T-cell (primary cell): ENCODE measurements at regions not wholly inside any gene's neighbourhood (a gene's known extent, or its start where the extent isn't known, plus 50 kb on each side); places are given as distances from the start of the nearest gene placed in this dataset.

ENCODE experiments used
- ATAC-seq, 4 experiments: fragments of 200-7000 bp in 3 of 4; fragments of 150-1000 bp in 1 of 4; cut with Tn5 transposase; replicated peaks in 1 of 4; 1 replicate in 3 of 4; 2 replicates in 1 of 4; pipeline ENCODE4 v1.10.0; 2021; ENCODE audit warnings: moderate library complexity in 3 of 4, mild to moderate bottlenecking in 2 of 4, moderate number of reproducible peaks in 1 of 4
- CTCF ChIA-PET, 2 donors: fragments of 300-600 bp; sonication (Branson Sonifier 250); formaldehyde crosslinking; loops; one replicate each; lab custom pipeline; 2022; ENCODE audit warnings: antibody characterized with exemption in 2 of 2; lab: Charles Lee
- POLR2A ChIA-PET, 2 donors: fragments of 300-600 bp; sonication (Branson Sonifier 250); formaldehyde crosslinking; loops; one replicate each; lab custom pipeline; 2022; ENCODE audit warnings: antibody characterized with exemption in 2 of 2; lab: Charles Lee
- DNase-seq, 35 experiments: peaks; one replicate each; pipeline versions ENCODE4 v3.0.0 to v3.0.0-alpha.2; 2013 to 2023
- H3K27ac ChIP-seq: one replicate; pipeline ENCODE4 v1.5.1; 2013; ENCODE audit warnings: low read length
- H3K27me3 ChIP-seq, 2 experiments: replicated peaks in 1 of 2; 1 replicate in 1 of 2; 2 replicates in 1 of 2; pipeline versions ENCODE4 v1.6.1 to v1.7.0; 2013; ENCODE audit warnings: low read length in 1 of 2, mixed read lengths in 1 of 2; ENCODE audit not compliant: control insufficient read depth in 2 of 2, insufficient read depth in 2 of 2; ENCODE audit errors: extremely low read depth in 1 of 2
- H3K36me3 ChIP-seq, 2 donors: 1 replicate in 1 of 2; 2 replicates in 1 of 2; pipeline versions ENCODE4 v1.6.1 to v1.7.0; 2013; ENCODE audit warnings: low read length in 1 of 2; ENCODE audit not compliant: control insufficient read depth in 2 of 2, insufficient read depth in 1 of 2; ENCODE audit errors: extremely low read depth in 1 of 2
- H3K4me1 ChIP-seq, 2 experiments: 1 replicate in 1 of 2; 2 replicates in 1 of 2; pipeline versions ENCODE4 v1.6.1 to v1.7.0; 2013; ENCODE audit warnings: low read length in 2 of 2, mixed read lengths in 1 of 2; ENCODE audit not compliant: insufficient read depth in 2 of 2, control insufficient read depth in 1 of 2; ENCODE audit errors: extremely low read depth in 1 of 2
- H3K4me3 ChIP-seq, 2 donors: 1 replicate in 1 of 2; 2 replicates in 1 of 2; pipeline versions ENCODE4 v1.5.1 to v1.7.0; 2013; ENCODE audit warnings: mild to moderate bottlenecking in 2 of 2, low read length in 1 of 2, moderate library complexity in 1 of 2; ENCODE audit not compliant: control insufficient read depth in 1 of 2; ENCODE audit errors: extremely low read depth in 1 of 2
- H3K9me3 ChIP-seq: 2 replicates; pipeline ENCODE4 v1.7.0; 2013
- H3K27ac Mint-ChIP-seq, 2 donors: one replicate each; pipeline ENCODE4 v1.8.0; 2020 to 2021; ENCODE audit warnings: mild to moderate bottlenecking in 2 of 2, mixed read lengths in 2 of 2
- H3K27me3 Mint-ChIP-seq, 2 donors: one replicate each; pipeline ENCODE4 v1.8.0; 2021 to 2022; ENCODE audit warnings: mixed read lengths in 2 of 2
- H3K36me3 Mint-ChIP-seq: one replicate; pipeline ENCODE4 v1.8.0; 2021; ENCODE audit warnings: mixed read lengths
- H3K4me1 Mint-ChIP-seq, 3 donors: one replicate each; pipeline ENCODE4 v1.8.0; 2020 to 2022; ENCODE audit warnings: mixed read lengths in 3 of 3, mild to moderate bottlenecking in 1 of 3
- H3K4me3 Mint-ChIP-seq, 3 donors: one replicate each; pipeline ENCODE4 v1.8.0; 2020 to 2022; ENCODE audit warnings: mild to moderate bottlenecking in 3 of 3, mixed read lengths in 3 of 3, moderate library complexity in 3 of 3
- H3K9me3 Mint-ChIP-seq, 3 donors: one replicate each; pipeline ENCODE4 v1.8.0; 2020 to 2022; ENCODE audit warnings: mixed read lengths in 3 of 3
- WGBS: methylation state at CpG from one replicate; pipeline ENCODE4 v1.1.5; 2013; ENCODE audit warnings: missing lambda C conversion rate; ENCODE audit not compliant: insufficient coverage; 5-methylcytosine and 5-hydroxymethylcytosine counted together

DNA sequence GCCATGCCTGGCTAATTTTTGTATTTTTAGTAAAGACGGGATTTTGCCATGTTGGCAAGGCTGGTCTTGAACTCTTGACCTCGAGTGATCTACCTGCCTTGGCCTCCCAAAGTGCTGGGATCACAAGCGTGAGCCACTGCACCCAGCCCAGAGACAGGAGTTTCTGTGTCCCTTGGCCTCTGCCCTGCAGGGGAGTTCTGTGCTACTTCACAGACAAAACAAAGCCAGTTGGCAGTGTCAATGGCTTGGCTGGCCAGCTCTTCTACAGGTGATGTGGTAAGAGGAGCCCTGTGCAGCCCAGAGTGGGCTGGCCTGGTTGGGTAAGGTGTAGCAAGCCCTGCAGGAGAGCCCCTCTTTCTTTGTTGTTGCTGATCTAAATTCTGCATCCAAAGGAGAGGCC lies 60.5 kb upstream of the SHISAL1 start:
- CTCF ChIA-PET, result no interaction called here
- Mint-ChIP-seq H3K9me3 (peaks cover 8 to 31% (median 27%) of the 10 kb centered on the region in 3 donors), H3K4me1 (no peaks in the 10 kb centered on the region), H3K27me3 (peaks cover 0 to 1% of the 10 kb centered on the region in 2 donors), H3K4me3 (no peak overlapping the region), H3K27ac (no peak overlapping the region), H3K36me3 (peaks cover 8% of the 10 kb centered on the region)
- Histone ChIP-seq H3K36me3 (no peaks in the 10 kb centered on the region), H3K9me3 (peaks cover 2% of the 10 kb centered on the region), H3K4me3 (no peak overlapping the region), H3K27ac (no peak overlapping the region), H3K27me3 (peaks cover 0 to 11% of the 10 kb centered on the region in 2 experiments), H3K4me1 (no peaks in the 10 kb centered on the region)
- DNase-seq, result no peak
- 88% methylated on average over 3 of the region's 3 CpGs for WGBS
- ATAC-seq, result no peak
- POLR2A ChIA-PET, result interaction anchor here in 1 of 2 donors (0.5 kb wide), 1 partner anchor 1021 kb away, joined by 3 read pairs; no protein-coding TSS in a partner anchor

DNA sequence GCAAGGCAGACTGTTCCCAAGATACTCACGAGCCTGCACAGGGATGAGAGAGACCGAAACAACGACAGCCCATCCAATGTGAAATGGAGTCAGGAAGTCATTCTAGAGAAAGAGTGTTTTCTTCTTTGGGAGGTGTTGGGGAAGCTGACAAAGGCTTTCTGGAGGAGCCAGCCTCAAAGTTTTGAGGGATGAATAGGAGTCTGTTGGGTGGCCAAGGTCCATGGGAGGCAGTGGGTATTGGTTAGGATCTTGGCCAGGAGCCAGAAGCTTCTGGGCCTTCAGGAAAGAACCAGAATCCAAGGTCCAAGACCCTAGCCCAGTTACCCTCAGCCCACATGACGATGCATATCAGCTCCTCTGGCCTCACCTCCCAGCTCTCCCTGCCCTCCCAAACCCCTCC lies 59.9 kb upstream of the SHISAL1 start:
- Histone ChIP-seq H3K4me3 (no peak overlapping the region), H3K4me1 (no peaks in the 10 kb centered on the region), H3K27ac (no peak overlapping the region), H3K9me3 (peaks cover 2% of the 10 kb centered on the region), H3K36me3 (no peaks in the 10 kb centered on the region), H3K27me3 (peaks cover 0 to 11% of the 10 kb centered on the region in 2 experiments)
- DNase-seq, result no peak
- Mint-ChIP-seq H3K27ac (no peak overlapping the region), H3K4me1 (no peaks in the 10 kb centered on the region), H3K9me3 (peaks cover 8 to 26% (median 22%) of the 10 kb centered on the region in 3 donors), H3K36me3 (peaks cover 8% of the 10 kb centered on the region), H3K4me3 (no peak overlapping the region), H3K27me3 (peaks cover 0 to 1% of the 10 kb centered on the region in 2 donors)
- ChIA-PET POLR2A (no interaction called here), CTCF (interaction anchor here in 1 of 2 donors (0.6 kb wide), 1 partner anchor 358 kb away, joined by 4 read pairs; no protein-coding TSS in a partner anchor)
- ATAC-seq, result no peak
- 89% methylated on average over 1 of the region's 4 CpGs for WGBS

DNA sequence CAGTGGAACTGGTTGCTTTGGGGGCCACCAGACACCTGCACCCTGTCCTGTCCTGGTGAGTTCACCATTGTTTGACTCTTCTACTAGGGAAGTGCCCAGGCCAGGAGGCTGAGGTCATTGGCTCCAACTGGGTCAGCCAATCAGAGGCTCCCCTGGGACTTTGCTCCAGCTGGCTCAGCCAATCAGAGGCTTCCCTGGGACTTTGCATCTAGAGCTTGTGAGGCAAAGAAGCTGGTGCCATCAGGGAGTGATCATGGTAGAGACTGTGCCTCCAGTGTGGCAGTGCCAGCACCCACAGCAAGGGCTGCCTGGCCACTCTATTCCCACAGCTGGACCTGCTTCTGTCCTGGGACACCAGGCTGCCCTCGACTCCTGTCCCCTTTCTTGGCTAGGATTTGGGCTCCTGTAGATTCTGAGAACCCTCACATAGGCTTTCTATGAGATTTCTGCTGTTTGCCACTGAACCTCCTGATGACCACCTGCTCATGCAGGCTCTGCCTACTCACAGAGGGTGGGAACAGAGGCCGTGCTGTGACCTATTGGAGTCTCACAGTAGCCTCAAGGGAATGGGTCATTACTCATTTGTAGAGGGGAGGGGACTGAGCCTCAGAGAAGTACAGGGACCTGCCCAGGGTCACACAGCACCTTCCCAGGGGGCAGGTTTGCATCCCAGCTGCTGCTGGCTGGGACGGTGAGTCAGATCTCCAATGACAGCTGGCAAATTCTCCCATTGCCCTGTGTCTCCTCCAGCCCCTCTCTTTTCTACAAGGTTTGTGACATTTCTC lies 59.2 kb upstream of the SHISAL1 start:
- 80% methylated on average over 2 of the region's 3 CpGs for WGBS
- Mint-ChIP-seq H3K9me3 (peaks cover 8 to 22% (median 18%) of the 10 kb centered on the region in 3 donors), H3K36me3 (peaks cover 8% of the 10 kb centered on the region), H3K4me1 (no peaks in the 10 kb centered on the region), H3K27ac (no peak overlapping the region), H3K27me3 (peaks cover 0 to 1% of the 10 kb centered on the region in 2 donors), H3K4me3 (no peak overlapping the region)
- no peak for ATAC-seq
- POLR2A ChIA-PET, result no interaction called here
- no peak overlapping the region for H3K4me3 ChIP-seq
- CTCF ChIA-PET, result interaction anchor here (0.6 kb wide), 2 partner anchors 349 to 357 kb away, joined by 3 to 4 read pairs; no protein-coding TSS in a partner anchor
- H3K27ac ChIP-seq, result no peak overlapping the region
- peaks cover 2% of the 10 kb centered on the region for H3K9me3 ChIP-seq
- no peaks in the 10 kb centered on the region for H3K36me3 ChIP-seq
- peaks cover 0 to 11% of the 10 kb centered on the region in 2 experiments for H3K27me3 ChIP-seq
- DNase-seq, result no peak
- no peaks in the 10 kb centered on the region for H3K4me1 ChIP-seq

DNA sequence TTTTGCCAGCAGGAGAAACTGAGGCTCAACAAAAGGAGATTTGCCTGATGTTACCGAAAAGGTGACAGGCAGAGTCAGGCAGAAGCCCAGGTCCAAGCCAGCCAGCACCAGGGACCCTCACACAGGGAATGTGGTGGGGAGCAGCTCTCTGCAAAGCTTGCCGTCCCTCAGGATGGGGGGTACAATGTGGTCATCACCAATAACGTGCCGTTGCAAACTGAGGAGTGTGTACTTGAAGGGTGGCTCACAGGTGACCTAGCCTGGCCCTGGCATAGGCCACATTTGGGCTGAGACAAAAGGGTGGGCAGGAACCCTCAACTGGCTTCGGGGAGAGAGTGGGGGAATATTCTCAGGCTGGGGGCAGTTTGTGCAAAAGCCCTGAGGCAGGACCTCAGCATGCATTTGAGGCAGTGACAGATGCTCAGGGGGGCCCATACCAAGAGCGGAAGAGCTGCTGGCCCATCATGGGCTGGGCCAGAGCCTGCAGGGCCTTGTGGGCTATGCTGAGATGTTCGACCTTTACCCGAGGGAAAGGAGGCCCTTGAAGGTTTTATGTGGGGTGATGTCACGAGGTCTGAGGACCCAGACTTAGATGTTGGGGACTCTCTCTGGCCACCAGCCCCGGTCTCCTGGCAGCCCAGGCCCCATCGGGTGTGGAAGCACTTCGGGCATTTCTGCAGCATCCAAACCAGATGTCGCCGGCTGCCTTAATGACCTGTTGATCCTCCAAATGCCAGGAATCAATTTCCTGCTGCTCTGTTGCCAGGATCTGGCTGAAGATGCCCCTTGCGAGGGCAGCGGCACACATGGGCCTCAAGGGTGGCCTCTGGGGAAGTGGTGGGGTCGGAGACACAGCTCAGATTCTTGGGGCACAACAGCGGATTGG lies 57.4 kb upstream of the SHISAL1 start:
- Mint-ChIP-seq H3K27me3 (peaks cover 0 to 1% of the 10 kb centered on the region in 2 donors), H3K36me3 (peaks cover 6% of the 10 kb centered on the region), H3K9me3 (peaks cover 3 to 13% (median 12%) of the 10 kb centered on the region in 3 donors), H3K4me1 (no peaks in the 10 kb centered on the region), H3K4me3 (no peak overlapping the region), H3K27ac (no peak overlapping the region)
- H3K4me3 ChIP-seq, result no peak overlapping the region
- H3K36me3 ChIP-seq, result no peaks in the 10 kb centered on the region
- ATAC-seq (no peak), DNase-seq (no peak)
- H3K9me3 ChIP-seq, result no peaks in the 10 kb centered on the region
- H3K27ac ChIP-seq, result no peak overlapping the region
- peaks cover 0 to 11% of the 10 kb centered on the region in 2 experiments for H3K27me3 ChIP-seq
- WGBS, result 85% methylated on average over 17 of the region's 18 CpGs
- CTCF ChIA-PET, result no interaction called here
- H3K4me1 ChIP-seq, result no peaks in the 10 kb centered on the region
- POLR2A ChIA-PET, result no interaction called here

DNA sequence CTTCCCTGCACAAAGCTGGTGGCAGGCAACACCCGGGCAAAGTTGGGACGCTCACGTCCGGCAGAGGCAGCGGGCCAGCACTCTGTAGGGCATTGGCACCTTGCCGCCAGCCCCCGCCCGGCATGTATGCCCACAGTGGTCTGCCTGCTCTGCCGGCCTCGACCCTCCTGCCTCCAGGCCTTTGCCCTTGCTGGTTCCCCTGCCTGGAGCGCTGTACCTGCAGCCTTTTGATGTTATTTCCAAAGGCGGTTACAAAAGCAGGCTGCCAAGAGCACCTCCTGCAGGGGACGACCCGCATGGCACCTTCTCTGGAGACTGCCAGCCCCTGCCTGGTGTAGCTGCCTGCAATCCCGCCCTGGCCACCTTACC lies 56.5 kb upstream of the SHISAL1 start:
- H3K4me3 Mint-ChIP-seq, result no peak overlapping the region
- H3K27ac Mint-ChIP-seq, result no peak overlapping the region

DNA sequence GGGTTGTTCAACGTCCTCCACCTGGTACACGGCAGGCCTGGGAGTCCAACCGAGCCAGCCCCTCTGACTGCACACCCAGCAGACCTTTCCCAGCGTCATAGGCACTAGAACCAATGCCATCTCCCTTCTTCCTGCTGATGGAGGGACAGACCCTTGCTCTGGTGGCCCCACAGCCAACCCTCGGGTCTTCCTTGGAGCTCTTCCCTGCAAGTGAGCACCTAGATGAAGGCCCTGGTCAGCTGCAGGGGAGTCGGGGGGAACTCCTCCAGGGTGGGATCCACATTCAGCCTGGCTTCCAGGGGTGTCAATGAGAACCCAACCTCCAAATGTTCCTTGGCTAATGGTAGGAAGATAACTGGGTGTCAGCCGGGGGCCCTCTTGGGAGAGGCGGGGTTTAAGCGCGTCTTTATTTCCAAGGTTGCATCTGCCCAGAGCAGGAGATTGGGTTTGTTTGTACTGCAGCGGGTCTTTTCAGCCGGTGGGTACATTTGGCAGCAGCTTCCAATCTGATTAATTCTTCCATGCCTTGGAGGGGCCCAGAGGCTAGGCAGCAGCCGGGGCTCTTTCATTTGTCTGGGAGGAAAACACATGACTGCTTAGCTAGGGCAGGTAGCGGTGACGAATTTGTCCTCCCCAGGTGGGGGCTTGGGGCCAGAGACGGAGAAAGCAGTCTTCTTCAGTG lies 56.0 kb upstream of the SHISAL1 start:
- POLR2A ChIA-PET, result no interaction called here
- CTCF ChIA-PET, result no interaction called here
- H3K27me3 Mint-ChIP-seq, result no peaks in the 10 kb centered on the region

More for the DNA sequence above, 56.5 kb upstream of the SHISAL1 start:
- ATAC-seq, result no peak
- Mint-ChIP-seq H3K9me3 (peaks cover 0 to 4% (median 3%) of the 10 kb centered on the region in 3 donors), H3K27me3 (no peaks in the 10 kb centered on the region), H3K4me1 (no peaks in the 10 kb centered on the region), H3K36me3 (peaks cover 2% of the 10 kb centered on the region)
- Histone ChIP-seq H3K4me3 (no peak overlapping the region), H3K27ac (no peak overlapping the region), H3K36me3 (no peaks in the 10 kb centered on the region), H3K9me3 (no peaks in the 10 kb centered on the region), H3K4me1 (no peaks in the 10 kb centered on the region), H3K27me3 (peaks cover 0 to 11% of the 10 kb centered on the region in 2 experiments)
- POLR2A ChIA-PET, result no interaction called here
- 81% methylated on average over 15 of the region's 15 CpGs for WGBS
- CTCF ChIA-PET, result no interaction called here
- DNase-seq, result no peak

More for the DNA sequence above, 56.0 kb upstream of the SHISAL1 start:
- no peak for ATAC-seq
- peaks cover 0 to 11% of the 10 kb centered on the region in 2 experiments for H3K27me3 ChIP-seq
- H3K4me3 ChIP-seq, result no peak overlapping the region
- Mint-ChIP-seq H3K36me3 (no peaks in the 10 kb centered on the region), H3K27ac (no peak overlapping the region), H3K4me3 (no peak overlapping the region), H3K9me3 (no peaks in the 10 kb centered on the region), H3K4me1 (no peaks in the 10 kb centered on the region)
- H3K36me3 ChIP-seq, result no peaks in the 10 kb centered on the region
- H3K4me1 ChIP-seq, result no peaks in the 10 kb centered on the region
- no peak overlapping the region for H3K27ac ChIP-seq
- no peak for DNase-seq
- H3K9me3 ChIP-seq, result no peaks in the 10 kb centered on the region
- WGBS, result 85% methylated on average over 11 of the region's 16 CpGs
